ENCODE measurements at regions not wholly inside any gene's neighbourhood (a gene's known extent, or its start where the extent isn't known, plus 50 kb on each side); places are given as distances from the start of the nearest gene placed in this dataset.

- TF ChIP-seq TCF12 (IDR thresholded peaks at IDR 0.05; ENCODE audit: low read depth): no peak
Measured at GRCh38 chr12:66062290-66062625, 68.3 kb downstream of the LLPH start.

DNA sequence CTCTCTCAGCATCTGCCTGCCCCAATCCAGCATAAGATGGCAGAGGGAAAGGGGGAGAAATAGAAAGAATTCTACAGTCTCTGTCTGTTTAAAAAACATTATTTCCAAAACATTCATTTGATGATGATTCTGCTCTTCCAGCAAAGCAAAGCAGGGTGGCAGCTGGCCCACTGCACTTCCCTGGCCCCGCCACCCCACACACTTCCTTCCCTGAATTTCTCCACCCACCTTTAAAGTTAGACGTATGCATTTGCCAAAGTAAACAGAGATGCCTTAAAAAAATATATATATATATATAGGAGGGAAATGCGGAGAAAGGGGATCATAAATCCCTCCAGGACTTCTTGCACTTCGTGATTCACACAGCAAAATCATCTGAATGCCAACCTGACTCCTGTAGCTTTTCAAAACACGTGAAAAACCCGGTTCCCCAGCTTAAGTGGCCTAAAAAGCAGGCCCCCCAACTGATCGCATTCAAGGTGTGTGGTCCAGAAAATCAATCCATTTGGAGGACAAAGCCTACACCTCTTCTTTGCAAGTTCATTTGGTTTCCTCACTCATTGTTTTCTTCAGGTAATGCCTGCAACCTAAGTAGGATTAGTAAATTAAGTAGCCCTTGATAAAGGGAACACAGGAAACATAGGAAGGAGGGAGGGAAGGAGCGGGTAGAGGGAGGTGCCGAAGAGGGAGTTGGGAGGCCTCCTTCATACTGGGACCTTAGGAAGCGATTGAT, 68.8 kb downstream of the LLPH start:
- 0 out of 2 replicates have a peak, but pooled peaks have one; percentile 39 for TF ChIP-seq NFIC (IDR thresholded peaks at IDR 0.05)
- no peak for TF ChIP-seq TEAD4 (IDR thresholded peaks at IDR 0.05)
- TF ChIP-seq EP300 (IDR thresholded peaks at IDR 0.05; ENCODE audit: borderline replicate concordance): peak; percentile 34; the same call in 1 of the 2 replicates
- TF ChIP-seq MAX (IDR thresholded peaks at IDR 0.05): 0 out of 2 replicates have a peak, but pooled peaks have one; percentile 24

- TF ChIP-seq RAD21 (IDR thresholded peaks at IDR 0.05; ENCODE audit: low read depth) (no peak), NFIC (IDR thresholded peaks at IDR 0.05) (peak; percentile 32; the same call in 1 of the 2 replicates), EP300 (IDR thresholded peaks at IDR 0.05; ENCODE audit: borderline replicate concordance) (peak; percentile 49; the same call in 1 of the 2 replicates), ZBTB7A (IDR thresholded peaks at IDR 0.05; ENCODE audit: low read depth) (no peak), YY1 (IDR thresholded peaks at IDR 0.05; ENCODE audit: low read depth) (no peak), CREB1 (IDR thresholded peaks at IDR 0.05; ENCODE audit: low read depth) (no peak), CEBPB (IDR thresholded peaks at IDR 0.05) (peak; percentile 57), TCF12 (IDR thresholded peaks at IDR 0.05; ENCODE audit: low read depth) (no peak; the same call in 1 of the 2 replicates), TAF1 (IDR thresholded peaks at IDR 0.05; ENCODE audit: low read depth) (no peak), MAX (IDR thresholded peaks at IDR 0.05) (no peak), TEAD4 (IDR thresholded peaks at IDR 0.05) (peak; percentile 79), REST (IDR thresholded peaks at IDR 0.05; ENCODE audit: low read depth) (no peak), EGR1 (IDR thresholded peaks at IDR 0.05) (no peak)
- TF ChIP-seq, protein P1, sequence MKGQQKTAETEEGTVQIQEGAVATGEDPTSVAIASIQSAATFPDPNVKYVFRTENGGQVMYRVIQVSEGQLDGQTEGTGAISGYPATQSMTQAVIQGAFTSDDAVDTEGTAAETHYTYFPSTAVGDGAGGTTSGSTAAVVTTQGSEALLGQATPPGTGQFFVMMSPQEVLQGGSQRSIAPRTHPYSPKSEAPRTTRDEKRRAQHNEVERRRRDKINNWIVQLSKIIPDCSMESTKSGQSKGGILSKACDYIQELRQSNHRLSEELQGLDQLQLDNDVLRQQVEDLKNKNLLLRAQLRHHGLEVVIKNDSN (IDR thresholded peaks at IDR 0.05): no peak
Measured at GRCh38 chr12:66061076-66061475, 69.5 kb downstream of the LLPH start.

GRCh38 chr12:66060163-66060907, 70.2 kb downstream of the LLPH start:
- TF ChIP-seq, protein P1 (IDR thresholded peaks at IDR 0.05): no peak
- no peak for TF ChIP-seq CEBPB (IDR thresholded peaks at IDR 0.05)
- TF ChIP-seq TEAD4 (IDR thresholded peaks at IDR 0.05): no peak
- no peak for TF ChIP-seq EGR1 (IDR thresholded peaks at IDR 0.05)
- no peak for TF ChIP-seq FOXM1 (IDR thresholded peaks at IDR 0.05; ENCODE audit: borderline replicate concordance, low read depth)

- TF ChIP-seq TEAD4 (IDR thresholded peaks at IDR 0.05) (no peak), MAX (IDR thresholded peaks at IDR 0.05) (no peak), EGR1 (IDR thresholded peaks at IDR 0.05) (no peak)
Measured at GRCh38 chr12:66059666-66060065, 70.9 kb downstream of the LLPH start.

DNA sequence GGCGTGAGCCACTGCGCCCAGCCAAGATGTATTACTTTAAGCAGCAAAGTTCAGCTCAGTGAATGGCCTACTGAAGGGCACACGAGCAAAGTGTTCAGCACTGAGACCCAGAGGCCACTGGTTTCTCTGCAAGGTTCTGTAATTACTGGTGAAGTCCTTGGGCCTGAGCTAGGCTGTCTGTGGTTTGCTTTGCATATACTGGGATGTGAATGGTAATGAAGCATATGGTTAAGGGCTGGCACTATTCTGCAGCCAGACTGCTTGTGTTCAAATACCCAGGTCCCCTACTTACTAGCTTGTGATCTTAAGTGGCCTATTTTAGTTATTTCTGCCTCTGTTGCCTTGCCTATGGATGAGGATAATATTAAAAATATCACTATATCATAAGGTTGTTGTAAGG, 72.0 kb downstream of the LLPH start:
- TF ChIP-seq TEAD4 (IDR thresholded peaks at IDR 0.05) (no peak), REST (IDR thresholded peaks at IDR 0.05; ENCODE audit: low read depth) (no peak), FOXM1 (IDR thresholded peaks at IDR 0.05; ENCODE audit: borderline replicate concordance, low read depth) (no peak), YY1 (IDR thresholded peaks at IDR 0.05; ENCODE audit: low read depth) (no peak), EGR1 (IDR thresholded peaks at IDR 0.05) (no peak), ZBTB7A (IDR thresholded peaks at IDR 0.05; ENCODE audit: low read depth) (no peak), NFIC (IDR thresholded peaks at IDR 0.05) (no peak), CEBPB (IDR thresholded peaks at IDR 0.05) (no peak), EP300 (IDR thresholded peaks at IDR 0.05; ENCODE audit: borderline replicate concordance) (no peak), RAD21 (IDR thresholded peaks at IDR 0.05; ENCODE audit: low read depth) (no peak), CREB1 (IDR thresholded peaks at IDR 0.05; ENCODE audit: low read depth) (no peak)
- TF ChIP-seq, protein P1 (IDR thresholded peaks at IDR 0.05): no peak

All from Ishikawa (cell line).